Rectal smooth muscle tissue (tissue), 1 donor: ENCODE measurements at regions not wholly inside any gene's neighbourhood (a gene's known extent, or its start where the extent isn't known, plus 50 kb on each side); places are given as distances from the start of the nearest gene placed in this dataset.
"Not testable (repeated sequence)": the region's sequence is repeated elsewhere in the genome, so short reads cannot be mapped to it uniquely, and the experiment has no call there.

ENCODE experiments used
- H3K27ac ChIP-seq: one replicate; pipeline ENCODE4 v1.7.0; 2013; ENCODE audit warnings: low read depth, low read length, inconsistent platforms
- H3K27me3 ChIP-seq: one replicate; pipeline ENCODE4 v1.7.0; 2013; ENCODE audit warnings: low read length; ENCODE audit not compliant: control insufficient read depth, insufficient read depth
- H3K36me3 ChIP-seq: one replicate; pipeline ENCODE4 v1.7.0; 2013; ENCODE audit warnings: low read length; ENCODE audit not compliant: control insufficient read depth, insufficient read depth
- H3K4me1 ChIP-seq: one replicate; pipeline ENCODE4 v1.7.0; 2013; ENCODE audit warnings: low read length; ENCODE audit not compliant: control insufficient read depth, insufficient read depth
- H3K4me3 ChIP-seq: one replicate; pipeline ENCODE4 v1.7.0; 2013; ENCODE audit warnings: low read length
- H3K9ac ChIP-seq: one replicate; pipeline ENCODE4 v1.7.0; 2013; ENCODE audit warnings: low read length

GRCh38 chr14:43307836-43308235, 1199.2 kb downstream of the FSCB start:
- Histone ChIP-seq H3K4me3 (no peak overlapping the region), H3K4me1 (no peaks in the 10 kb centered on the region), H3K27me3 (no peaks in the 10 kb centered on the region), H3K9ac (no peak overlapping the region), H3K36me3 (no peaks in the 10 kb centered on the region), H3K27ac (no peak overlapping the region)

GRCh38 chr14:43306053-43306452, 1201.0 kb downstream of the FSCB start:
- Histone ChIP-seq H3K36me3 (no peaks in the 10 kb centered on the region), H3K4me3 (no peak overlapping the region), H3K9ac (no peak overlapping the region), H3K4me1 (no peaks in the 10 kb centered on the region), H3K27ac (no peak overlapping the region), H3K27me3 (no peaks in the 10 kb centered on the region)

- no peak overlapping the region for H3K27ac ChIP-seq
- H3K4me1 ChIP-seq = no peaks in the 10 kb centered on the region
- no peaks in the 10 kb centered on the region for H3K36me3 ChIP-seq
- no peak overlapping the region for H3K9ac ChIP-seq
- H3K4me3 ChIP-seq = no peak overlapping the region
- no peaks in the 10 kb centered on the region for H3K27me3 ChIP-seq
Measured at GRCh38 chr14:43297794-43298193, 1209.3 kb downstream of the FSCB start.

GRCh38 chr14:43296061-43296460, 1211.0 kb downstream of the FSCB start:
- not testable (repeated sequence) for H3K27ac ChIP-seq, H3K36me3 ChIP-seq, H3K4me3 ChIP-seq, H3K9ac ChIP-seq, H3K27me3 ChIP-seq, H3K4me1 ChIP-seq

- Histone ChIP-seq H3K4me3 (no peak overlapping the region), H3K4me1 (no peaks in the 10 kb centered on the region), H3K9ac (no peak overlapping the region), H3K36me3 (no peaks in the 10 kb centered on the region), H3K27ac (no peak overlapping the region), H3K27me3 (no peaks in the 10 kb centered on the region)
Measured at GRCh38 chr14:43285575-43285974, 1221.5 kb downstream of the FSCB start.

- Histone ChIP-seq H3K27me3 (no peaks in the 10 kb centered on the region), H3K36me3 (no peaks in the 10 kb centered on the region), H3K9ac (no peak overlapping the region), H3K4me3 (no peak overlapping the region), H3K27ac (no peak overlapping the region), H3K4me1 (no peaks in the 10 kb centered on the region)
Measured at GRCh38 chr14:43260056-43260455, 1247.0 kb downstream of the FSCB start.

GRCh38 chr14:43258396-43258795, 1248.7 kb downstream of the FSCB start:
- no peaks in the 10 kb centered on the region for H3K27me3 ChIP-seq
- H3K27ac ChIP-seq = no peak overlapping the region
- no peak overlapping the region for H3K9ac ChIP-seq
- no peaks in the 10 kb centered on the region for H3K4me1 ChIP-seq
- no peaks in the 10 kb centered on the region for H3K36me3 ChIP-seq
- H3K4me3 ChIP-seq = no peak overlapping the region

- not testable (repeated sequence) for H3K27me3 ChIP-seq, H3K4me1 ChIP-seq, H3K27ac ChIP-seq, H3K36me3 ChIP-seq, H3K4me3 ChIP-seq, H3K9ac ChIP-seq
Measured at GRCh38 chr14:43256996-43257395, 1250.1 kb downstream of the FSCB start.

- no peak overlapping the region for H3K4me3 ChIP-seq
- no peaks in the 10 kb centered on the region for H3K27me3 ChIP-seq
- no peak overlapping the region for H3K9ac ChIP-seq
- no peaks in the 10 kb centered on the region for H3K36me3 ChIP-seq
- H3K27ac ChIP-seq = no peak overlapping the region
- H3K4me1 ChIP-seq = no peaks in the 10 kb centered on the region
Measured at GRCh38 chr14:43252866-43253265, 1254.2 kb downstream of the FSCB start.

- Histone ChIP-seq H3K36me3 (no peaks in the 10 kb centered on the region), H3K4me3 (no peak overlapping the region), H3K27ac (no peak overlapping the region), H3K27me3 (no peaks in the 10 kb centered on the region), H3K9ac (no peak overlapping the region), H3K4me1 (no peaks in the 10 kb centered on the region)
Measured at GRCh38 chr14:43249591-43249990, 1257.5 kb downstream of the FSCB start.

- no peaks in the 10 kb centered on the region for H3K36me3 ChIP-seq
- H3K27me3 ChIP-seq = no peaks in the 10 kb centered on the region
- no peak overlapping the region for H3K4me3 ChIP-seq
- no peak overlapping the region for H3K27ac ChIP-seq
- no peak overlapping the region for H3K9ac ChIP-seq
- H3K4me1 ChIP-seq = no peaks in the 10 kb centered on the region
Measured at GRCh38 chr14:43249116-43249515, 1258.0 kb downstream of the FSCB start.

- Histone ChIP-seq H3K27me3 (no peaks in the 10 kb centered on the region), H3K9ac (no peak overlapping the region), H3K4me1 (no peaks in the 10 kb centered on the region), H3K4me3 (no peak overlapping the region), H3K36me3 (no peaks in the 10 kb centered on the region), H3K27ac (no peak overlapping the region)
Measured at GRCh38 chr14:43247877-43248276, 1259.2 kb downstream of the FSCB start.

- Histone ChIP-seq H3K4me1 (no peaks in the 10 kb centered on the region), H3K9ac (no peak overlapping the region), H3K4me3 (no peak overlapping the region), H3K27me3 (no peaks in the 10 kb centered on the region), H3K27ac (no peak overlapping the region), H3K36me3 (no peaks in the 10 kb centered on the region)
Measured at GRCh38 chr14:43244142-43244625, 1262.9 kb downstream of the FSCB start.
